LHCN-M2 (cell line): ENCODE measurements at regions not wholly inside any gene's neighbourhood (a gene's known extent, or its start where the extent isn't known, plus 50 kb on each side); places are given as distances from the start of the nearest gene placed in this dataset.
"Not testable (repeated sequence)": the region's sequence is repeated elsewhere in the genome, so short reads cannot be mapped to it uniquely, and the experiment has no call there.

ENCODE experiments used
- DNase-seq: peaks from one replicate; pipeline ENCODE4 v3.0.0-alpha.2; 2012; ENCODE audit warnings: low read depth

DNA sequence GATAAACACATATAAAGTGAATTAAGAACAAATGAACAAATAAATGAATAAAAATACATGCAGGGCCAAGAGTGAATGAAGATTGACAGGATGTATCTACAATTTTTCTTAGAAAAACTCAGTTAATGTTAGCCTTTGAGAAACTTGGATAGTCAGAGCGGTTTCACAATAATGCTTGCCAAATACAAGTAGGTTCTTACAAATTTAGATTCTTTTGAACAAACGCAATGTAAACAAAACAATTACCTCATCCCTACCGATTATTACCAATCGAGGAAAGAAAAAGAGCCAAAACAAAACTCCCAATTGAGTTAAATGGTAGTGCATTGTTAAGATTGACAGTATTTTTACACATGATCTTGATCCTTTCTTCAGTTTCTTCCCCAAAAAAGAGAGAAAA is 176.9 kb upstream of the DEPDC1 start:
- no peak for DNase-seq

DNA sequence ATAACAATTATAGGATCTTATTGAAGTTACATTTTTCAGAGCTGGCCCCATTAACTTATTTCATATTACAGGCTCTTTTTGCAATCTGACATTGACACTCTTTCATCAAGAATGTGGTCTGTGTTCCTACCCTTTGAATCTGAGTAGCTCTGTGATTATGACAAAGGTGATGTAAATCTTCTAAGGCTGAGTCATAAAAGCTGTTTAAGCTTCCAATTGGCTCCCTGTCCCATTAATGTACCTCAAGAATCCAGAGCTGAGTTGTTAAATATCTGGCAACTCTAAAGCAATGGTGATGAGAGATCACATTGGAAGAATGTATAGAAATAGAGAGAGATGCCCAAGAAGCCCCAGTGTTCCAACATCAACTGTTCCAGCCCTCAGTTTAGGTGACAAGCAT is 178.5 kb upstream of the DEPDC1 start:
- DNase-seq = no peak

DNA sequence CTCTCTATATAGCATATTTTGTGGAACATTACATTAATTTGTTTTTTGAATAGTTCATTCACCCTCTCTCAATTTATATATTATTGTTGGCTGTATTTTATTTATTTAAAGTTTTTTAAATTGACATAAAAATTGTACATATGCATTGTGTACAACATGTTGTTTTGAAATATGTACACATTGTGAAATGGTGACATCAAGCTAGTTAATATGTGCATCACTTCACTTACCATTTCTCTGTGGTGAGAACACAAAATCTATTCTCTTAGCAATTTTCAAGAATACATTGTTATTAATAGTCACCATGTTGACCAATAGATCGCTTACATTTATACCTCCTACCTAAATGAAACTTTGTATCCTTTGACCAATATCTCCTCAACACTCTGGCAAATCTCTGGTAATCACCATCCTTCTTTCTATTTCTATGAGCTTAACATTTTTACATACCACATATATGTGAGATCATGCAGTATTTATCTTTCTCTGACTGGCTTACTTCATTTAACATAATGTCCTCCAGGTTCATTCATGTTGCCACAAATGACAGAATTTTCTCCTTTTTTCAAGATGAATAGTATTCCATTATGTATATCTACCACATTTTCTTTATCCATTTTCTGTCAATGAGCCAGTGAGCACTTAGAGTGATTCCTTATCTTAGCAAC is 180.9 kb upstream of the DEPDC1 start:
- DNase-seq = no peak

DNA sequence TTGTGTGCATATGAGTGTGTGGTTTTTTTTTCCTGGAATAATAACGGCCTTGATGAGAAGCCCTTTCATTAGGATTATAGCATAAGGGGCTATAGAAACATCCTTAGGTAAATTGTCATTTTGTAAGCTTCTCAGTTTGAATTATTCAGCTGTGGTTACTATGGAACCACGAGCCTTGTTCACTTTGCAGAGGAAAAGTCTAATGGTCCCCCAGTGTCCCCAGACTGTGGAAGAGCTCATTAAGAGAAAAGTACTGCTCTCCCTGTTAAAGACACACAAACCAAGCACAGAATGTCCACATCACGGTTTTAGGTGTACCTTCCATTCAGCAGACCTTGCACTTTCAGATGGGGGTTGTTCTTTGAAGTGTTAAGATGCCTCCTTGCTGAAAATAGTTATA is 199.3 kb upstream of the DEPDC1 start:
- DNase-seq = no peak

DNA sequence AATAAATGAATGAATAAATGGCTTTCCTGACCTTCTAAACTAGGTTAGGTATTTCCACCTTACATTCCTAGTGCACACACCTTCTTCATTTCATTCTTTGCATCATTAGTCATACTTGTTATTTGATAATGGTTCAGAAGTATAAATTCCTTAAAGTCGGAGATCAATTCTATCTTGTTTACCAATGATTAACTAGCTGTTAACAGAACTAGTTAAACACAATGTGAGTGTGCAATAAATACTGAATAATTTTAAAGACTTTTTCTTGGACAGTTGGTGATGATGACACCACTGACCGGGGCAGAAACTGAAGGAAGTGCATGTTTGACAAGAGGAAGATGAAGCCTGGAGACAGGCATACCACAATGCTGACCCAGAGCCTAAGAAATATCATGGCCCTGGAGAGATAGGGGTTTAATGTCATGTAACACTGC is 207.1 kb upstream of the DEPDC1 start:
- DNase-seq = no peak

DNA sequence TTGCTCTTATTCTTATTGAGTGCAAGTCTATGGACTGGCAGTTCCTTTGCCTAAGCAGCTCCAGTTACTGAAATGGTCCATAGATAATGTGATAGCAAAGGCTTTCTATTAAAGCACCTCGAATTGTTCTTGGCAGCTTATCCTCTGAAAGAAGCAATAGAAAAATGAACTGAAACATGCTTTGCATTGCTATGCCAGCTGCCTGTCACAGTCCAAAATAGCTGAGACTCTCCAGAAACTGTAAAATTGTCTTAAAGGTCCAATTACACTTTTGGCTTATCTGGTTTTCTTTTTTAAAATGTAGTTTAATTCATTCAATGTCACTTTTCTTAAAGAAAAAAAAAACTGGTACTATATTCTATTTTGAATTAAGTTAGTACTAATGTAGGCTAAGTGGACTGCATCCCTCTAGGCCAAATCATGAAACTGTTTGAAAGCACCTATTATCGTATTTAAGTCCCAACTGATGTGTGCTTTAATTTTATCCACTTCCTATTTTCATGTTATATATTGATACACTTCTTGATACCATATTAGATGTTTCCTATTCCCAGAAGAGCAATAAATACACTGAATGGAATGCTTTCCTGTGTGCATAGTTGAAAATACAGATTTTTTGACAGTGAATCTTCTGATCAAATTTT is 208.0 kb upstream of the DEPDC1 start:
- no peak for DNase-seq

DNA sequence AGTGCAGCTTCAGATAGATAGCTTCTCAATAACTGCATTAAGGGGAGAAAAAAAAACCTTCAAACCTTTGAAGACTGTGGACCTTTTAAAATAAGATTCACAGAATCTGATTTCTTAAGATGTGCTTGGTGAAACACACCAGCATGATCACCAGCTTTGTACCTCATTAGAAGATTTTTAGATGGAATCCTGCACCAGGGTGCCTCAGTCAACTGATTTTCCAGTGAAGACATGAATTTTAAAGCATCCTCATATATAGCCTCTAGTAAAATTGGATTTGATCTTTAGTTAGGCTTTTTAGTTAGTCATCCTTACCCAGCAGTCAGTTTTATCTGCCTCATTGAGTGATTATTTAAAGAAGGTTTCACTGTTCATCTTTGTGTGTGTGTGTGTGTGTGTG is 208.6 kb upstream of the DEPDC1 start:
- no peak for DNase-seq

DNA sequence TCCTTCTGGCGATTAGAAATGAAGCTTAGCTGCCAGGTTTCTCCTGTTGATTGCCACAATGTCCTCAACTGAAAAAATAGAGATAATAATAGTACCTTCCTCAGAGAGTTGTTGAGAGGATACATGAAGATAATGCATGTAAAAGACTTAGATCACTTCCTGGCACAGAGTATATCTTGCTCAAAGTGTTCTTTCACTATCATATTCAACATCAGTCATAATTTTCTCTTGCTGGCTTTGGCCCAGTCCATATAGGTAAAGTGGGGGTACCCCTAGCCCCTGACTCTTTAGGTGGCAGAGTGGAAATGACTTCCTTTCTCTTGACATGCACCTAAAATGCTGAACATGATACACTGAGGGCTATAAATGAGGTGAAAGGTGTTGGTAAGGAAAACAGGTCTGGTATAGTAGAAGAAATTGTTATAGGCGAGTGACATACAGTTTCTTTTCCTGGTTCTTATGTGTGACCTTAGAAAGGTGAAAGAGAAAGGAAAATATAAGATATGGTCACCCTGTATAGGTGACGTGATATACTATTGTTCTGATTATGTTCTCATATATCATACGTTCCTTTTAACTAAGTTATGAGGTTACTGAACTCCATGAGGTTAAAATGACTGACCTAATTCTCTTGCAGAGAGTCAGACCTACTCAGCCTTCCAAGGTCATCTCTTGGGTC is 209.9 kb upstream of the DEPDC1 start:
- DNase-seq = no peak

DNA sequence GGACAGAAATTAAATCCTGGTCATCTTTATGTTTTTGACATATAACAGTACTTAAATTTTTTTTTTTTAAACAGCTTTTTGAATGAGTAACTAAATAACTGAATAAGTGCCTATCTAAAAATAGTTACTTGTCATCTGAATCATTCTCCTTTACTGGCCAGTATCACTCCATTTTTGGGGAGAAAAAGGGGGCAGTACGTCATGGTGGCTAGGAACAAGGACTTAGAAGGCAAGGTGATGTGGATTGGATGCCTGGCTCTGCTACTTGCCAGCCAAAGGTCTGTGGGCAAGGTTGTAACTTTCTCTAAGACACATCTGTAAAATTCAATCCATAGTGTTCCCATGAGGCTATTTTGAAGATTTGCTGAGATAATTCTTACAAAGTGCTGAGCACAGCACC is 220.4 kb upstream of the DEPDC1 start:
- no peak for DNase-seq

DNA sequence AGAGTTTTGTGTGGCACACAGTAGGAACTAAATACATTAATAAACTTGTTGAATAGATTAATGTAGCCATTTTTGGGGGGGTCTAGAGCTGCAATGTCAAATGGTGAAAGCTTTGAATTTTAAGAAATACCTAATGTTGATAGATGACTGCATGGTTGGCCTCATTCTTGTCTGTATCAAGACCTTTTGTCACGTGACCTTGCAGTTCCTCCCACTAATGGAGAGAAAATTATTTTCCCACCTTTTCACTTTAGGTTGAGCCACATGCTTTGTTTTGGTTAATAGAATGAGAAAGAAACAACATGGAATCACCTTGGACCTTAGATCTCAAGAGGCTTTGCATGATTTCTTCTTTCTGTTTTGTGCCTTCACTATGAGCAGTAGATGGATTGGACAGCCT is 223.6 kb upstream of the DEPDC1 start:
- no peak for DNase-seq

DNA sequence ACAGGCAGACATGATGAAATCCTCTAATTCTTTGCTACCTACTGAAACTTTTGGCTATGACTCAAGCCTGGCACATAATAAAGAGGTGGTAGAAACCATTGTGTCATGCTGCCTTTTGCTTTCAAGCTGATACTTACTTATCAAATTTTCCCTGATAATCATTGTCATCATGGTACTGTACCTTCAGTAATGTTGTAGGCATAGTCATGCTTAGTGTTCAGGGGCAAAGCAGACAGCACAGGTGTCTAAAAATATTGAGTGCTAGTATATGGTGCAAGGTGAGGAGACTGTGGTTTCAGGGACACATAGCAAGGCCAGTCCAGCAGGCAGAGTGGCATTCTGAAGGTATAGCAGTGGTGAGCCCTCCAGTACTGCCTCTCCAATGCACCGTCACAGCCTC is 226.9 kb upstream of the DEPDC1 start:
- no peak for DNase-seq

DNA sequence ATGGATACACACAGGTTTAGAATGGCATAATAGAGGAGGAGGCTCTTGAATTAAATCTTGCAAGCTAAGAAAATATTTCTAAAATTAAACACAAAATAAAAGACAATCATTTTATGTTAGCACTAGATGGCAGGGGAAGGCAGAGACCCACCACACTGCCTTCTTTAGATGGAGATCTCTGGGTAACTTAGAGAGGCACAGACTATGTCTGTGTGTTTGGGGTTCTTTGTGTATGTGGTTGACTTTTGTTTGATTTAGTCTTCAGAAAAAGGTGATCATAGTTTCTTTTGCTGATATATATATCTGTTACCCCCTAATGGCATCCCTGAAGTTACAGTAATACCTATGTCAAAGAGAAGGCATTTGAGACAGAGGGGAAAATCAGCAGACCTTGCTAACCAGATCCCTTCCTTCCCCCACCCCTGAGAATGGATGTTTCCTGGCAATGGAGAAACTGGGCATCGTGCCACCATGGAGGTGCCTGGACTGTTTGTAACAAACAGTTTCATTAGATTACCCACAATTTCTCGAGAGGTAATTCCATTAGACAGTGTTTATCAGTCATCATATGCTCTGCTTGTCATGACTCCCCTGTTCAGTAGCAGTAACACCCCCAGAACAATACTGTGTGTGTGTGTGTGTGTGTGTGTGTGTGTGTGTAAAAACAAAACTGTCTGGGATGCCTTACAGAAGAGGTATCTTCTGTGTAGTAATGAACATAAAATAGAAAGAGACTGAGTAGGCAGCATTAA is 228.3 kb upstream of the DEPDC1 start:
- no peak for DNase-seq

DNA sequence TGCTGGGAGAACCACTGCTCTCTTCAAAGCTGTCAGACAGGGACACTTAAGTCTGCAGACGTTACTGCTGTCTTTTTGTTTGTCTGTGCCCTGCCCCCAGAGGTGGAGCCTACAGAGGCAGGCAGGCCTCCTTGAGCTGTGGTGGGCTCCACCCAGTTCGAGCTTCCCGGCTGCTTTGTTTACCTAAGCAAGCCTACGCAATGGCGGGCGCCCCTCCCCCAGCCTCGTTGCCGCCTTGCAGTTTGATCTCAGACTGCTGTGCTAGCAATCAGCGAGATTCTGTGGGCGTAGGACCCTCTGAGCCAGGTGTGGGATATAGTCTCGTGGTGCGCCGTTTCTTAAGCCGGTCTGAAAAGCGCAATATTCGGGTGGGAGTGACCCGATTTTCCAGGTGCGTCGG is 242.6 kb upstream of the DEPDC1 start:
- DNase-seq = not testable (repeated sequence)

DNA sequence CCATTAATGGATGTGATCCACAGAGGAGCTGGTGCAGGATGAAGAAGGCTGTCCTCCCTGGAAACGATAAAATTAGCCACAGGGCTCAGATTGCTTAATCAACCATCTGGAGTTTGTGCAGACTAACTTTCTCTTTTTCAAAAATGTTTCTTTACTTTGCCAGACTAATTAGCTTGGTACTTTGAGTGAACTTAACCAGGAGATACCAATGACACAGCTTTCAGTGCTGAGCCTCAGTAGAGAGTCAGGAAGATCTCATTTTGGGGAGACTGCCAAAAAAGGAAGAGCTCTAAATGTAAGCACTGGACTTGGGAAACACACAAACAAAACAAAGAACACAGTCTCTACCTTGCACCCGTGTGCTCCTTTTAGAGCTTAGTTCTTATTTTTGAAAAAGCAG is 248.1 kb upstream of the DEPDC1 start:
- no peak for DNase-seq

DNA sequence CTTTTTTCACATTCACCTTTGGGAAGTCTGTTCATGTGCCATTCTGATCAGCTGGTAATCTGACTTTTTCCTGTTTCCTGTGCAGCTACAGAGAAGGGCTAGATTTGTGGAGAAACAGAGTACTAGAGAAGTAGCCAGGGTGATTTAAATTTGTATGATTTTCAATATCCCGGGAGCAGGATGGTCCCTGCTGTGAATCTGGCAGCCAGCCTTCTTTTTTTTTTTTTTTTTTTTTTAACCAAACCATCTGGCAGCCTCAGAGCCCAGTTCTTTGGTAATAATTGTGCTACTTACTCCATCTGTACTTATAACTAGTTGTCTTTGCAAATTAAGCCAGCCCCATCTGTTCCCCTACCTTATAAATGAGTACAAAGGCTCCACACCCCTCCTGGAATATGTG is 248.6 kb upstream of the DEPDC1 start:
- DNase-seq = no peak

DNA sequence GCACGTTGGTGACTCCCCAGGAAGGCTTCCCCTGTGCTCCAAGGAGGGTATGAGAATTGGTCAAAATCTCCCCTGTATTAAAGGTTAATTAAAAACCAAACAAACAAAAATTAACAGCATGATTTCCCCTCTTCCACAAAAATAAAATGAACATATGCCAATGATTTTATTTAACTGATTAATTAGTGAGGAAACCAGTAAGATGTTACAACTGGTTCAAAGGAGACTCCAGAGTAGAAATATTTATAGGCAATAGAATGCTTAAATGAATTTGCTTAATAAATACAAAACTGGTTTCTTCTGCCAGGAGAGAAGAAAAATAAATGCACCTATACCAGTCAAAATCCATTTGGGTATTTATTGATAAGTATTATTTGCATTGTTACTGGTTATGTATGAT is 249.5 kb upstream of the DEPDC1 start:
- DNase-seq = no peak

DNA sequence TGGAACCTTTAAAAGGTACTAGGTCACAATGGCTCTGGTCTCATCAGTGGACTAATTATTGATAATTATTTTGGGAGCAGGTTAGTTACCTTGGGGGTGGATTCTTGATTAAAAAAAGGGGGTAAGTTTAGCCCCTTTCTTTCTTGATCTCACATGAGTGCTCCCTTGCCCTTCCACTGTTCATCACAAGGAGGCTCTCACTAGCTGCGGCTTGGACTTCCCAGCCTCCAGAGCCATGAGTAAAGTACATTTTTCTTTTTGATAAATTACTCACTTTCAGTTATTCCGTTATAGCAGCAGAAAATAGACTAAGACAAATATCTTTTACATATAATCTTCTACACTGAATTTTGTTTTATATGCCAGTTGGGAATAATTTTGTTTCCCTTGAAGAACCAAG is 254.8 kb upstream of the DEPDC1 start:
- DNase-seq = no peak

DNA sequence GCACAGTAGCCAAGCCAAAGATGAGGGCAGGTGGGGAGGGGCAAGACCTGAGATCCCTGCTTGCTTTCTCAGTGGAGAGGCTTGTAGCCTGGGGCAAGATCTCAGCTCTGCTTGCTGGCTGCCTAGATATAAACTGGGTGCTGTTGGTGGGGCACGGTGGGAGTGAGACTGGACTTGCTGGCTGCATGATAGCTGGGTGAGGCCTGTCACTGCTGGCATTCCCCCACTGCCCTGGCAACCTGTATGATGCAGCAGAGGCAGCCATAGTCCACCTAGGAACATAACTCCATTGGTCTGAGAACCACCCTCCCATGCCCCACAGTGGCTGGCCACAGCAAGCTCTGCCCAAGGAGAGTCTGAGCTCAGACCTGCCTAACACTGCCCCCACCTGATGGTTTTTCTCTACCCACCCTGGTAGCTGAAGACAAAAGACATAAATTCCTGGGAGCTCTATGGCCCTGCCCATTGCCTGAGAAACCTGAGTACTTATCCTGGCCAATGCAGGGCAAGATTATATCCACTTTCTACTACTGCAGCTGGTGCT is 261.9 kb upstream of the DEPDC1 start:
- no peak for DNase-seq

DNA sequence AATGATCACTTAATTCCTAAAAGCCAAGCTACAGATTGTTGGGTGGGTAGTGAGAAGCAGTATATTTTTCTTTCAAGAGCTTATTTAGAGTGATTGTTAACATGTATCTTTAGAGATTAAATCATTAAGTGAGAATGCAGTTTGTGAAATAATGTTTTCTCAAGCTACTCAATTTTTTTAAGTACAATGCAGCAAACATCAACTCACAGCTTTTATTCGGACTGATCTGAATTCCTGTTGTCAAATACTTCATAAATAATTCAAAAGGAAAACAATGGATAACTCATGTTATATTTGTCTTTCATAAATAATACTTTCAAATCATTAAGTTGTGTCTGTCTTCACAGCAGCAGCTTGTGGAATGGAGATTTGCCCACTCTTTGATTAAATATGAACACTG is 271.1 kb upstream of the DEPDC1 start:
- DNase-seq = no peak

DNA sequence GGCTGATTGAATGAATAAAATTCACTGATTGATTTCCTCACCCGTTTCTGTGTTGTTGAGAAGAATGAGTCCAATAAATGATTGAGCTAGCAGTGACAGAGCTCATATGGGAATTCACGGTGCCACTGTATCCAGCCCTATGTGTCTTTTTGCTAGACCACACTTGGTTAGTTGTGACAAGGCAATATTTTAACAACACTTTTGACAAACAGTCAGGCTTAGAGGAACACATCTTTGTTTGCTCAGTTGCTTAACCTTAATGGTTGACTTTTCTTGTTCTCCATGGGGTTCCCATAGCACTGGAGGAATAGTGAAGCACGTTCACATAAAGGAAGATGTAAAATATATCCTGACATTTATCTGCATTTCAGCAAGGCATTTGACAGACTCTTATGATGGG is 273.9 kb upstream of the DEPDC1 start:
- DNase-seq = no peak

DNA sequence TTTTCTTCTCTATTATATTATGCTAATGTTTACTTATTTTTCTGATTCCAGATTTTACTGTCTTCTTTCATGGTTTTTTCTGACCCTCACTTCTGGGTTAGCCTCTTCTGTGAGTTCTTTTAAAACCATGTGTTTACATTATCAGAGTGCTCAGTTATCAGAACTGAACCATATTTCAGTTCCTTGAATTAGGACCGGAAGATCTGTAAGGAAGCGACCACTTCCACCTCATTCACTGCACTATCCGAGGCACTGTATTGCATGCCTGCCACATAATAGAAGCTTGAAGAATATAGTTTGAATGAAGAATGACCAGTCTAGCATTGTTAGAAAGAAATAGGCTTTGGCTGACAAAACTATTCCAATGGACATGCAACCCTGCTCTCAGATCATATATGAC is 281.0 kb upstream of the DEPDC1 start:
- DNase-seq = no peak

DNA sequence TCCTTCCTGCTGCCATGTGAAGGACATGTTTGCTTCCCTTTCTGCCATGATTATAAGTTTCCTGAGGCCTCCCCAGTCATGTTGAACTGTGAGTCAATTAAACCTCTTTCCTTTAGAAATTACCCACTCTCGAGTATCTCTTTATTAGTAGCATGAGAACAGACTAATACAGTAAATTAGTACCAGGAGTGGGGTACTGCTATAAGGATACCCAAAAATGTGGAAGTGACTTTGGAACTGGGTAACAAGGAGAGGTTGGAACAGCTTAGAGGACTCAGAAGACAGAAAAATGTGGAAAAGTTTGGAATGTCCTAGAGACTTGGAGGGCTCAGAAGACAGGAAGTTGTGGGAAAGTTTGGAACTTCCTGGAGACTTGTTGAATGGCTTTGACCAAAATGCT is 283.0 kb upstream of the DEPDC1 start:
- DNase-seq = not testable (repeated sequence)
